Endothelial cell of umbilical vein (primary cell): ENCODE measurements at regions not wholly inside any gene's neighbourhood (a gene's known extent, or its start where the extent isn't known, plus 50 kb on each side); places are given as distances from the start of the nearest gene placed in this dataset.

ENCODE experiments used
- BruUV-seq: library from RNA; stranded (reverse); fragments of 400-500 nt; replicated peaks from 2 replicates; lab custom pipeline; 2021; lab: Mats Ljungman, UMichigan
- CTCF ChIA-PET: fragments of 300-600, 350-600 bp; sonication (Branson Sonifier 250); formaldehyde crosslinking; loops from one replicate; lab custom pipeline; 2021; ENCODE audit warnings: antibody characterized with exemption, inconsistent platforms; lab: Charles Lee
- POLR2A ChIA-PET: fragments of 300-600, 350-600 bp; sonication (Branson Sonifier 250); formaldehyde crosslinking; loops from one replicate; lab custom pipeline; 2021; ENCODE audit warnings: antibody characterized with exemption, inconsistent platforms; lab: Charles Lee
- DNase-seq: peaks from one replicate; pipeline ENCODE4 v3.0.0-alpha.2; 2011; ENCODE audit warnings: low read depth, low spot score
- FAIRE-seq: peaks from 2 replicates; lab custom pipeline; 2011; peaks lifted over from hg19 to GRCh38; lab: Jason Lieb, UNC
- H2AFZ ChIP-seq: 2 replicates; pipeline ENCODE4 v1.6.0; 2012; ENCODE audit warnings: low read depth, low read length, control low read depth, inconsistent platforms
- H3K27ac ChIP-seq: 2 replicates; pipeline ENCODE4 v1.5.1; 2011; ENCODE audit warnings: low read depth, mild to moderate bottlenecking, control low read depth, low read length, moderate library complexity; ENCODE audit not compliant: insufficient read depth
- H3K27me3 ChIP-seq, 2 experiments: 2 replicates each; pipeline versions ENCODE4 v1.6.0 to v1.6.1; 2011; ENCODE audit warnings: low read length in 2 of 2, mixed read lengths in 1 of 2; ENCODE audit not compliant: control insufficient read depth in 2 of 2, insufficient read depth in 2 of 2
- H3K36me3 ChIP-seq, 2 experiments: 2 replicates in 1 of 2; 3 replicates in 1 of 2; pipeline ENCODE4 v1.5.1; 2011; ENCODE audit warnings: low read length in 2 of 2, mild to moderate bottlenecking in 1 of 2, moderate library complexity in 1 of 2; ENCODE audit not compliant: control insufficient read depth in 2 of 2, insufficient read depth in 2 of 2; ENCODE audit errors: extremely low read depth in 1 of 2
- H3K4me1 ChIP-seq: 3 replicates; pipeline ENCODE4 v1.5.1; 2011; ENCODE audit warnings: mild to moderate bottlenecking, low read length; ENCODE audit not compliant: control insufficient read depth, insufficient read depth; ENCODE audit errors: extremely low read depth
- H3K4me2 ChIP-seq: 2 replicates; pipeline ENCODE4 v1.6.1; 2011; ENCODE audit warnings: low read length, control low read depth, mixed read lengths; ENCODE audit not compliant: insufficient read depth
- H3K4me3 ChIP-seq, 3 experiments: fragments of 200-600 bp in 1 of 3; sonication (generic), shearing (Covaris generic) in 1 of 3; replicated peaks in 1 of 3; 2 replicates each; pipeline ENCODE4 v1.5.1; 2011 to 2016; ENCODE audit warnings: control low read depth in 3 of 3, low read length in 3 of 3, mild to moderate bottlenecking in 2 of 3, inconsistent platforms in 1 of 3, low read depth in 1 of 3, moderate library complexity in 1 of 3; ENCODE audit not compliant: insufficient read depth in 1 of 3
- H3K79me2 ChIP-seq: 2 replicates; pipeline ENCODE4 v1.6.0; 2012; ENCODE audit warnings: low read length, inconsistent platforms; ENCODE audit not compliant: control insufficient read depth, insufficient read depth
- H3K9ac ChIP-seq: replicated peaks from 2 replicates; pipeline ENCODE3; 2011; ENCODE audit warnings: low read length, control low read depth; ENCODE audit not compliant: insufficient read depth; ENCODE audit errors: extremely low read depth
- H3K9me1 ChIP-seq: replicated peaks from 3 replicates; pipeline ENCODE4 v1.6.0; 2011; ENCODE audit warnings: mild to moderate bottlenecking, low read length; ENCODE audit not compliant: control insufficient read depth, insufficient read depth; ENCODE audit errors: extremely low read depth
- H3K9me3 ChIP-seq: replicated peaks from 2 replicates; pipeline ENCODE4 v1.5.1; 2012; ENCODE audit warnings: low read length, inconsistent platforms; ENCODE audit not compliant: control insufficient read depth, insufficient read depth
- H4K20me1 ChIP-seq: replicated peaks from 2 replicates; pipeline ENCODE3; 2011; ENCODE audit warnings: mild to moderate bottlenecking, low read length; ENCODE audit not compliant: control insufficient read depth, insufficient read depth; ENCODE audit errors: extremely low read depth
- FOS ChIP-seq: IDR thresholded peaks from 2 replicates; pipeline ENCODE4 v1.6.1; 2011; ENCODE audit warnings: mild to moderate bottlenecking, low read length, moderate library complexity, borderline replicate concordance; ENCODE audit not compliant: insufficient read depth
- GATA2 ChIP-seq: IDR thresholded peaks from 2 replicates; pipeline ENCODE4 v1.7.0; 2011; ENCODE audit warnings: low read depth, mild to moderate bottlenecking, moderate library complexity, mixed read lengths, low read length; ENCODE audit not compliant: insufficient read length, insufficient read depth
- JUN ChIP-seq: IDR thresholded peaks from 2 replicates; pipeline ENCODE4 v1.6.1; 2011; ENCODE audit warnings: borderline replicate concordance, low read depth; ENCODE audit not compliant: insufficient read length, insufficient read depth
- MAX ChIP-seq: IDR thresholded peaks from 2 replicates; pipeline ENCODE4 v1.6.1; 2011; ENCODE audit not compliant: insufficient read depth, insufficient read length
- MYC ChIP-seq: IDR thresholded peaks from one replicate; pipeline ENCODE4 v1.6.1; 2011; ENCODE audit warnings: mild to moderate bottlenecking, low read depth, low read length
- POLR2A ChIP-seq: IDR thresholded peaks from 2 replicates; pipeline ENCODE4 v1.6.1; 2012; ENCODE audit warnings: low read depth, mild to moderate bottlenecking, control low read depth, low read length
- POLR2AphosphoS5 ChIP-seq: IDR thresholded peaks from 2 replicates; pipeline ENCODE4 v1.6.1; 2012; ENCODE audit warnings: low read depth, mild to moderate bottlenecking, control low read depth, low read length, moderate library complexity; ENCODE audit not compliant: insufficient read depth
- dilution Hi-C: fragments of 300-500 bp; cut with MboI; formaldehyde crosslinking; loops from one replicate; pipeline ENCODE4 v1.15.0; 2019; ENCODE audit warnings: low sequenced_read_pairs; ENCODE audit not compliant: extremely low pct_ligation_motif_present
- intact Hi-C: fragments of 100-400 bp; cut with micrococcal nuclease; formaldehyde crosslinking; loops from one replicate; pipeline ENCODE4 v1.10.0; 2022

- no peak for FAIRE-seq
- dilution Hi-C loops, result no loop called here
- CTCF ChIA-PET, result no interaction called here
Observed at GRCh38 chr10:60597513-60597912, 180.8 kb upstream of the CDK1 start.

DNA sequence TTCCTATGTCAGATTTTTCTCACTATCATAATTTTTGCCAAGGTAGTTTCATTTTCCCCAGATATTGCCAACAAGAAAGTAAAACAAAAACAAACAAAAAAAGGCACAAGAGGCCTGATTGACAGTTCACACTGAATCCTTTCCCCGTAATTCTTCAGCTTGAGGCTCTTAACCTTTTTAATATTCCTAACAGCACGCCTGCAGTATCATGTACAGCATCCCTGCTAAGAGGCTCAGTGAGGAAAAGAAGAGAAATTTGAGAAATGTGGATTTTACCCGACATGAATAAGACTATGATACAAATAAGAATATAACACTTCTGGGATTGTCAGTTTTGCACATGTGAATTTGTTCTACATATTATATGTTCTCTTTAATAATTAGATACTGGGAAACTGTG, 182.4 kb upstream of the CDK1 start:
- dilution Hi-C loops, result no loop called here
- H3K4me1 ChIP-seq, result no peaks in the 10 kb centered on the region
- no peak overlapping the region for H3K27ac ChIP-seq
- intact Hi-C loops, result no loop called here
- H3K4me2 ChIP-seq, result no peak overlapping the region
- no peak overlapping the region for H3K9ac ChIP-seq
- H2AFZ ChIP-seq, result no peak overlapping the region
- no peak overlapping the region for H3K4me3 ChIP-seq
- H3K36me3 ChIP-seq, result no peaks in the 10 kb centered on the region
- H3K9me3 ChIP-seq, result no peaks in the 10 kb centered on the region
- H3K79me2 ChIP-seq, result no peaks in the 10 kb centered on the region
- DNase-seq (no peak), FAIRE-seq (no peak)
- H4K20me1 ChIP-seq, result no peaks in the 10 kb centered on the region
- H3K27me3 ChIP-seq, result peaks cover 0 to 8% of the 10 kb centered on the region in 2 experiments
- POLR2A ChIA-PET, result no interaction called here
- no TSS peak for BruUV-seq
- TF ChIP-seq GATA2 (no peak), POLR2A (no peak), POLR2AphosphoS5 (no peak), JUN (no peak), FOS (no peak), MYC (no peak)
- H3K9me1 ChIP-seq, result no peaks in the 10 kb centered on the region
- CTCF ChIA-PET, result interaction anchor here (1.4 kb wide), 1 partner anchor 23 kb away, joined by 3 read pairs; no protein-coding TSS in a partner anchor

More at GRCh38 chr10:60597513-60597912, 180.8 kb upstream of the CDK1 start:
- no peaks in the 10 kb centered on the region for H3K9me3 ChIP-seq
- H3K9me1 ChIP-seq, result no peaks in the 10 kb centered on the region
- peaks cover 0 to 8% of the 10 kb centered on the region in 2 experiments for H3K27me3 ChIP-seq
- BruUV-seq, result no TSS peak
- H3K4me2 ChIP-seq, result no peak overlapping the region
- no peak overlapping the region for H3K9ac ChIP-seq
- H3K4me1 ChIP-seq, result no peaks in the 10 kb centered on the region
- H3K4me3 ChIP-seq, result no peak overlapping the region
- H2AFZ ChIP-seq, result no peak overlapping the region
- POLR2A ChIA-PET, result no interaction called here
- H3K36me3 ChIP-seq, result no peaks in the 10 kb centered on the region
- no peaks in the 10 kb centered on the region for H4K20me1 ChIP-seq
- H3K27ac ChIP-seq, result no peak overlapping the region
- no peak for DNase-seq
- intact Hi-C loops, result no loop called here
- TF ChIP-seq JUN (no peak), POLR2A (no peak), POLR2AphosphoS5 (no peak), MYC (no peak), MAX (no peak)
- no peaks in the 10 kb centered on the region for H3K79me2 ChIP-seq
